Fibroblast of lung (primary cell): ENCODE measurements at regions not wholly inside any gene's neighbourhood (a gene's known extent, or its start where the extent isn't known, plus 50 kb on each side); places are given as distances from the start of the nearest gene placed in this dataset.

ENCODE experiments used
- DNase-seq, 2 donors: peaks; one replicate each; pipeline versions ENCODE4 v3.0.0 to v3.0.0-alpha.2; 2010; ENCODE audit warnings: low read depth in 2 of 2
- H2AFZ ChIP-seq: 2 replicates; pipeline ENCODE4 v1.5.1; 2012; ENCODE audit warnings: low read length, control low read depth, inconsistent platforms
- H3K27ac ChIP-seq: 2 replicates; pipeline ENCODE4 v1.5.1; 2011; ENCODE audit warnings: low read length, control low read depth; ENCODE audit not compliant: insufficient read depth
- H3K27me3 ChIP-seq: 2 replicates; pipeline ENCODE4 v1.5.1; 2011; ENCODE audit warnings: mild to moderate bottlenecking, low read length; ENCODE audit not compliant: control insufficient read depth, insufficient read depth
- H3K36me3 ChIP-seq: 2 replicates; pipeline ENCODE4 v1.5.1; 2011; ENCODE audit warnings: low read length; ENCODE audit not compliant: control insufficient read depth, insufficient read depth
- H3K4me1 ChIP-seq: 2 replicates; pipeline ENCODE4 v1.5.1; 2011; ENCODE audit warnings: low read length; ENCODE audit not compliant: control insufficient read depth, insufficient read depth; ENCODE audit errors: extremely low read depth
- H3K4me2 ChIP-seq: 2 replicates; pipeline ENCODE4 v1.5.1; 2011; ENCODE audit warnings: low read length, control low read depth; ENCODE audit not compliant: insufficient read depth; ENCODE audit errors: extremely low read depth
- H3K4me3 ChIP-seq, 4 experiments: fragments of 200-600 bp in 1 of 4; sonication (generic) in 1 of 4; replicated peaks in 1 of 4; 2 replicates each; pipeline ENCODE4 v1.5.1; 2011 to 2016; ENCODE audit warnings: low read length in 4 of 4, low read depth in 3 of 4, mild to moderate bottlenecking in 3 of 4, control low read depth in 2 of 4, inconsistent platforms in 1 of 4, mixed read lengths in 1 of 4; ENCODE audit not compliant: insufficient read depth in 1 of 4; ENCODE audit errors: control extremely low read depth in 1 of 4
- H3K79me2 ChIP-seq: 2 replicates; pipeline ENCODE4 v1.5.1; 2012; ENCODE audit warnings: mild to moderate bottlenecking, low read length, inconsistent platforms; ENCODE audit not compliant: control insufficient read depth, insufficient read depth
- H3K9ac ChIP-seq: 2 replicates; pipeline ENCODE4 v1.5.1; 2011; ENCODE audit warnings: mild to moderate bottlenecking, low read length, control low read depth; ENCODE audit not compliant: insufficient read depth
- H3K9me3 ChIP-seq: 2 replicates; pipeline ENCODE4 v1.5.1; 2012; ENCODE audit warnings: low read depth, low read length; ENCODE audit not compliant: control insufficient read depth, insufficient read depth
- H4K20me1 ChIP-seq: 2 replicates; pipeline ENCODE4 v1.5.1; 2011; ENCODE audit warnings: low read length; ENCODE audit not compliant: control insufficient read depth, insufficient read depth; ENCODE audit errors: extremely low read depth
- CTCF ChIP-seq, 2 donors: IDR thresholded peaks in 1 of 2; conservative IDR thresholded peaks in 1 of 2; 1 replicate in 1 of 2; 2 replicates in 1 of 2; pipeline ENCODE4 v1.5.1; 2011 to 2012; ENCODE audit warnings: low read length in 2 of 2, control low read depth in 1 of 2, inconsistent platforms in 1 of 2, low read depth in 1 of 2, mild to moderate bottlenecking in 1 of 2
- EZH2 ChIP-seq: IDR thresholded peaks from 2 replicates; pipeline ENCODE4 v1.5.1; 2012; ENCODE audit warnings: low read length, control low read depth, mild to moderate bottlenecking; ENCODE audit errors: missing control alignments

GRCh38 chr6:84441456-84441855, 214.0 kb upstream of the CEP162 start:
- H3K9me3 ChIP-seq, result no peaks in the 10 kb centered on the region
- no peak overlapping the region for H3K4me2 ChIP-seq
- no peaks in the 10 kb centered on the region for H3K27me3 ChIP-seq
- DNase-seq, result no peak
- no peak overlapping the region for H3K9ac ChIP-seq
- H3K27ac ChIP-seq, result no peak overlapping the region
- H2AFZ ChIP-seq, result no peak overlapping the region
- TF ChIP-seq CTCF (conservative IDR thresholded peaks at IDR 0.05 in 1 of 2, IDR thresholded peaks at IDR 0.05 in 1 of 2; ENCODE audit: low read depth in 1 of 2, low read length in 2 of 2), result no peak
- TF ChIP-seq EZH2, result no peak
- H3K4me1 ChIP-seq, result no peaks in the 10 kb centered on the region
- no peak overlapping the region for H3K4me3 ChIP-seq
- H3K36me3 ChIP-seq, result no peaks in the 10 kb centered on the region
- H4K20me1 ChIP-seq, result no peaks in the 10 kb centered on the region
- H3K79me2 ChIP-seq, result no peaks in the 10 kb centered on the region

- DNase-seq, result no peak
- no peaks in the 10 kb centered on the region for H3K9me3 ChIP-seq
These were observed 207.1 kb upstream of the CEP162 start for GRCh38 chr6:84434550-84434949.

GRCh38 chr6:84432619-84433018, 205.2 kb upstream of the CEP162 start:
- Histone ChIP-seq H3K27ac (no peak overlapping the region), H3K4me2 (no peak overlapping the region), H4K20me1 (no peaks in the 10 kb centered on the region), H3K27me3 (peaks cover 1% of the 10 kb centered on the region), H3K4me3 (no peak overlapping the region), H3K36me3 (no peaks in the 10 kb centered on the region), H3K9me3 (no peaks in the 10 kb centered on the region), H2AFZ (no peak overlapping the region), H3K79me2 (no peaks in the 10 kb centered on the region), H3K9ac (no peak overlapping the region), H3K4me1 (no peaks in the 10 kb centered on the region)
- DNase-seq, result peak in 1 of 2 donors; percentile 72
- TF ChIP-seq CTCF (conservative IDR thresholded peaks at IDR 0.05 in 1 of 2, IDR thresholded peaks at IDR 0.05 in 1 of 2; ENCODE audit: low read depth in 1 of 2, low read length in 2 of 2) (no peak), EZH2 (no peak)

More at GRCh38 chr6:84434550-84434949, 207.1 kb upstream of the CEP162 start:
- Histone ChIP-seq H3K4me1 (no peaks in the 10 kb centered on the region), H3K27ac (no peak overlapping the region), H4K20me1 (no peaks in the 10 kb centered on the region), H3K4me3 (no peak overlapping the region), H2AFZ (no peak overlapping the region), H3K4me2 (no peak overlapping the region), H3K27me3 (no peaks in the 10 kb centered on the region), H3K9ac (no peak overlapping the region), H3K36me3 (no peaks in the 10 kb centered on the region), H3K79me2 (no peaks in the 10 kb centered on the region)
- no peak for TF ChIP-seq CTCF (conservative IDR thresholded peaks at IDR 0.05 in 1 of 2, IDR thresholded peaks at IDR 0.05 in 1 of 2; ENCODE audit: low read depth in 1 of 2, low read length in 2 of 2)
- no peak for TF ChIP-seq EZH2
